Liver (tissue), 8 donors: ENCODE measurements at regions not wholly inside any gene's neighbourhood (a gene's known extent, or its start where the extent isn't known, plus 50 kb on each side); places are given as distances from the start of the nearest gene placed in this dataset.

Experiments
- DNase-seq: peaks from one replicate; pipeline ENCODE4 v3.0.0-alpha.2; 2017; ENCODE audit warnings: low spot score
- H3K27ac ChIP-seq, 2 donors: one replicate each; pipeline ENCODE4 v1.7.0; 2013; ENCODE audit warnings: inconsistent platforms in 2 of 2, low read length in 2 of 2, control low read depth in 1 of 2, low read depth in 1 of 2, mild to moderate bottlenecking in 1 of 2
- H3K27me3 ChIP-seq, 4 donors: one replicate each; pipeline versions ENCODE4 v1.6.1 to v1.7.0; 2013; ENCODE audit warnings: low read length in 3 of 4, inconsistent platforms in 1 of 4, mild to moderate bottlenecking in 1 of 4, moderate library complexity in 1 of 4; ENCODE audit not compliant: control insufficient read depth in 4 of 4, insufficient read depth in 4 of 4
- H3K36me3 ChIP-seq, 4 donors: one replicate each; pipeline versions ENCODE4 v1.6.1 to v1.7.0; 2013; ENCODE audit warnings: low read length in 3 of 4, mild to moderate bottlenecking in 3 of 4, low read depth in 1 of 4, moderate library complexity in 1 of 4; ENCODE audit not compliant: control insufficient read depth in 4 of 4, insufficient read depth in 3 of 4
- H3K4me1 ChIP-seq, 4 donors: one replicate each; pipeline versions ENCODE4 v1.6.1 to v1.7.0; 2013; ENCODE audit warnings: low read length in 3 of 4, mild to moderate bottlenecking in 3 of 4, moderate library complexity in 1 of 4; ENCODE audit not compliant: control insufficient read depth in 4 of 4, insufficient read depth in 4 of 4
- H3K4me3 ChIP-seq, 3 donors: one replicate each; pipeline versions ENCODE4 v1.6.1 to v1.7.0; 2013; ENCODE audit warnings: low read length in 3 of 3, control low read depth in 1 of 3, low read depth in 1 of 3, mild to moderate bottlenecking in 1 of 3
- H3K9ac ChIP-seq, 2 donors: one replicate each; pipeline ENCODE4 v1.7.0; 2013; ENCODE audit warnings: low read length in 2 of 2, mild to moderate bottlenecking in 2 of 2, moderate library complexity in 2 of 2, control low read depth in 1 of 2, low read depth in 1 of 2
- H3K9me3 ChIP-seq, 4 donors: one replicate each; pipeline versions ENCODE4 v1.6.1 to v1.7.0; 2013; ENCODE audit warnings: low read length in 3 of 4; ENCODE audit not compliant: control insufficient read depth in 4 of 4
- EGR1 ChIP-seq, 2 donors: IDR thresholded peaks; 2 replicates each; pipeline ENCODE4 v1.6.1; 2016 to 2018; ENCODE audit warnings: antibody characterized with exemption in 2 of 2, low read depth in 2 of 2
- FOXA1 ChIP-seq: IDR thresholded peaks from 2 replicates; pipeline ENCODE4 v1.6.1; 2016; ENCODE audit warnings: antibody characterized with exemption
- FOXA2 ChIP-seq: IDR thresholded peaks from 2 replicates; pipeline ENCODE4 v1.6.1; 2016; ENCODE audit warnings: antibody characterized with exemption
- GABPA ChIP-seq, 2 donors: IDR thresholded peaks in 1 of 2; conservative IDR thresholded peaks in 1 of 2; 2 replicates each; pipeline ENCODE4 v1.6.1; 2016; ENCODE audit warnings: antibody characterized with exemption in 2 of 2, mild to moderate bottlenecking in 1 of 2, moderate library complexity in 1 of 2
- HNF4A ChIP-seq, 2 donors: conservative IDR thresholded peaks; 2 replicates each; pipeline ENCODE4 v1.6.1; 2016; ENCODE audit warnings: antibody characterized with exemption in 2 of 2, mild to moderate bottlenecking in 2 of 2
- HNF4G ChIP-seq: IDR thresholded peaks from 2 replicates; pipeline ENCODE4 v1.6.1; 2016; ENCODE audit warnings: antibody characterized with exemption
- JUND ChIP-seq, 2 donors: IDR thresholded peaks; 2 replicates each; pipeline ENCODE4 v1.6.1; 2016; ENCODE audit warnings: antibody characterized with exemption in 2 of 2
- NR2F2 ChIP-seq: IDR thresholded peaks from 2 replicates; pipeline ENCODE4 v1.6.1; 2016; ENCODE audit warnings: antibody characterized with exemption
- RAD21 ChIP-seq, 2 donors: IDR thresholded peaks; 2 replicates each; pipeline ENCODE4 v1.6.1; 2016; ENCODE audit warnings: antibody characterized with exemption in 2 of 2, mild to moderate bottlenecking in 2 of 2
- RXRA ChIP-seq, 2 donors: IDR thresholded peaks; 2 replicates each; pipeline ENCODE4 v1.6.1; 2017 to 2018; ENCODE audit warnings: antibody characterized with exemption in 2 of 2, mild to moderate bottlenecking in 1 of 2
- SP1 ChIP-seq: IDR thresholded peaks from 2 replicates; pipeline ENCODE4 v1.6.1; 2018; ENCODE audit warnings: antibody characterized with exemption, mild to moderate bottlenecking
- TAF1 ChIP-seq: conservative IDR thresholded peaks from 2 replicates; pipeline ENCODE4 v1.6.1; 2016; ENCODE audit warnings: antibody characterized with exemption, mild to moderate bottlenecking
- YY1 ChIP-seq: IDR thresholded peaks from 2 replicates; pipeline ENCODE4 v1.6.1; 2016; ENCODE audit warnings: antibody characterized with exemption, mild to moderate bottlenecking
- WGBS: extraction: QIAGEN DNeasy Blood & Tissue Kit; methylation state at CpG from one replicate; pipeline ENCODE4 v1.1.7; 2013; 5-methylcytosine and 5-hydroxymethylcytosine counted together
- TF ChIP-seq, protein P1 (sequence below): IDR thresholded peaks from 2 replicates; pipeline ENCODE4 v1.6.1; 2016; ENCODE audit warnings: antibody characterized with exemption, mild to moderate bottlenecking
- TF ChIP-seq, protein P2 (sequence below): fragments of 150-350 bp; IDR thresholded peaks from 2 replicates; pipeline ENCODE4 v1.5.1; 2017; ENCODE audit warnings: improper control_type of control experiment, low read depth, low read length; ENCODE audit not compliant: missing input control
- TF ChIP-seq, protein P3 (sequence below): IDR thresholded peaks from 2 replicates; pipeline ENCODE4 v1.6.1; 2016; ENCODE audit warnings: antibody characterized with exemption
- TF ChIP-seq, protein P4 (sequence below): IDR thresholded peaks from 2 replicates; pipeline ENCODE4 v1.6.1; 2016; ENCODE audit warnings: antibody characterized with exemption
- TF ChIP-seq, protein P5 (sequence below): IDR thresholded peaks from 2 replicates; pipeline ENCODE4 v1.6.1; 2016; ENCODE audit warnings: antibody characterized with exemption
- donor health status: healthy.
- donor health status: healthy.
- donor health status: healthy.
- donor health status: healthy.
- donor health status: healthy.

DNA sequence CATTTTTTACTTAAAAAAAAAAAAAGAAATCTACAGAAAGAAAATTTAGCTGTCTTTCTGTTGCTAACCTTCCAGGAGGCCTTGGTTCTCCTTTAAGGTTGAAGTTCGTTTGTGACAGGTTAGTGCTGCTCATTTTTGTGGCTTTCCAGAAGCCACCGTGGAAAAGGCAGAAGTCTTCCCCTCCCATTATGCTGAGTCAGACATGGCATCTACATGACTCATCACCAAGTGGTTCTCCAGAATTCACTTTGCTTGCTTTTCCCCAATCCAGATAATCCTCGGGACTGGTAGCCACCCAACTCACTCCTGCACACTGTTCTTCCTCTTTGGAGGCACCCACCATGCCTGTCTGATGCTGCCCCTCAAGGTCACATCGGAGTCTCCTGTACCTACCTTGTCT, 228.7 kb downstream of the PIK3C3 start (continued):
- TF ChIP-seq, protein P1, sequence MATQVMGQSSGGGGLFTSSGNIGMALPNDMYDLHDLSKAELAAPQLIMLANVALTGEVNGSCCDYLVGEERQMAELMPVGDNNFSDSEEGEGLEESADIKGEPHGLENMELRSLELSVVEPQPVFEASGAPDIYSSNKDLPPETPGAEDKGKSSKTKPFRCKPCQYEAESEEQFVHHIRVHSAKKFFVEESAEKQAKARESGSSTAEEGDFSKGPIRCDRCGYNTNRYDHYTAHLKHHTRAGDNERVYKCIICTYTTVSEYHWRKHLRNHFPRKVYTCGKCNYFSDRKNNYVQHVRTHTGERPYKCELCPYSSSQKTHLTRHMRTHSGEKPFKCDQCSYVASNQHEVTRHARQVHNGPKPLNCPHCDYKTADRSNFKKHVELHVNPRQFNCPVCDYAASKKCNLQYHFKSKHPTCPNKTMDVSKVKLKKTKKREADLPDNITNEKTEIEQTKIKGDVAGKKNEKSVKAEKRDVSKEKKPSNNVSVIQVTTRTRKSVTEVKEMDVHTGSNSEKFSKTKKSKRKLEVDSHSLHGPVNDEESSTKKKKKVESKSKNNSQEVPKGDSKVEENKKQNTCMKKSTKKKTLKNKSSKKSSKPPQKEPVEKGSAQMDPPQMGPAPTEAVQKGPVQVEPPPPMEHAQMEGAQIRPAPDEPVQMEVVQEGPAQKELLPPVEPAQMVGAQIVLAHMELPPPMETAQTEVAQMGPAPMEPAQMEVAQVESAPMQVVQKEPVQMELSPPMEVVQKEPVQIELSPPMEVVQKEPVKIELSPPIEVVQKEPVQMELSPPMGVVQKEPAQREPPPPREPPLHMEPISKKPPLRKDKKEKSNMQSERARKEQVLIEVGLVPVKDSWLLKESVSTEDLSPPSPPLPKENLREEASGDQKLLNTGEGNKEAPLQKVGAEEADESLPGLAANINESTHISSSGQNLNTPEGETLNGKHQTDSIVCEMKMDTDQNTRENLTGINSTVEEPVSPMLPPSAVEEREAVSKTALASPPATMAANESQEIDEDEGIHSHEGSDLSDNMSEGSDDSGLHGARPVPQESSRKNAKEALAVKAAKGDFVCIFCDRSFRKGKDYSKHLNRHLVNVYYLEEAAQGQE: no peak

DNA sequence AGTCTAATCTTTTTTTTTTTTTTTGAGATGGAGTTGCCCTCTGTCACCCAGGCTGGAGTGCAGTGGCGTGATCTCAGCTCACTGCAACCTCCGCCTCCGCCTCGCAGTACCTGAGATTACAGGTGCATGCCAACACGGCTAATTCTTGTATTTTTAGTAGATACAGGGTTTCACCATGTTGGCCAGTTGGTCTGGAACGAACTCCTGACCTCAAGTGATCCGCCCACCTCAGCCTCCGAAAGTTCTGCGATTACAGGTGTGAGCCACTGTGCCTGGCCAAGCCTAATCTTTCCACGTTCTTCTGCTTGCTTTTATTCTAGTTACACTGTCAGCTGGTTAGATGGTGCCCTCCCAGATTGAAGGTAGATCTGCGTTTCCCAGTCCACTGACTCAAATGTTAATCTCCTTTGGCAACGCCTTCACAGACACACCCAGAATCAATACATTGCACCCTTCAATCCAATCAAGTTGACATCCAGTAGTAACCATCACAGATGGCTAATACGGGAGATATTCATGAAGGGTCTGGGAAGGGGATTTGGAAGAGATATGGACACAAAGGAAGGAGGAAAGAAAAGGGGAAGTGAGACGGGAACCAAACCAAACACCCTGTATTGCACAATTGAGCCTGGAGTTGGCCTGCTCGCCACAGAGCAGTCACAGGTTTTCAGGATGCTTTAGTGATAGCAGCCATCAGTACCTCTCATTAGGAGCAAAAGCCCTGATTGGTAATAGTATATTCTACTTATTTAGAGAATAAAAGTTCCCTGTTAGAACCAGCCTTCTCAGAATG, 229.8 kb downstream of the PIK3C3 start:
- H3K9me3 ChIP-seq: peaks cover 0 to 3% (median 0%) of the 10 kb centered on the region in 4 donors
- no peak overlapping the region for H3K4me3 ChIP-seq
- 89% methylated on average over 15 of the region's 15 CpGs for WGBS

DNA sequence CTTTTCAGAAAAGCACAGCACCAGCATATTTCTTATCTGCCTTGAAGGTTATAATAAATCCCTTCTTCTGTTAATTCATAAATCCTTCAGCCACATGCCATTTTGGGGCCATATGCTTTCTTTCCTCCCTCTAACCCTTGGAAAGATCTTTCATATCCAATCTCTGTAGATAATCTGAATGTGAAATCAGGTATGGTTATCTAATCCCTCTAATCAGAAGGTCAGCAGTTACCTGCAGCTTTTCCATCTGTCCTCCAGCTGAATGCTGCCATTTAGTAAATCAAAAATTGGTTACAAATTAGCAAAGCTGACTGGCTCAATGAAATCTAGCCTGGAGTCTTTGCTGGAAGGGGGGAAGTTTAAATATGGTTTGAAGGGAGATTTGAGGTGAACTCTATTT, 230.5 kb downstream of the PIK3C3 start:
- Histone ChIP-seq H3K4me3 (no peak overlapping the region), H3K36me3 (peaks cover 0 to 8% (median 0%) of the 10 kb centered on the region in 4 donors), H3K9ac (no peak overlapping the region), H3K27ac (no peak overlapping the region), H3K9me3 (peaks cover 0 to 3% (median 0%) of the 10 kb centered on the region in 4 donors), H3K27me3 (no peaks in the 10 kb centered on the region), H3K4me1 (no peaks in the 10 kb centered on the region)
- DNase-seq: no peak
- TF ChIP-seq SP1: no peak
- TF ChIP-seq, protein P2, sequence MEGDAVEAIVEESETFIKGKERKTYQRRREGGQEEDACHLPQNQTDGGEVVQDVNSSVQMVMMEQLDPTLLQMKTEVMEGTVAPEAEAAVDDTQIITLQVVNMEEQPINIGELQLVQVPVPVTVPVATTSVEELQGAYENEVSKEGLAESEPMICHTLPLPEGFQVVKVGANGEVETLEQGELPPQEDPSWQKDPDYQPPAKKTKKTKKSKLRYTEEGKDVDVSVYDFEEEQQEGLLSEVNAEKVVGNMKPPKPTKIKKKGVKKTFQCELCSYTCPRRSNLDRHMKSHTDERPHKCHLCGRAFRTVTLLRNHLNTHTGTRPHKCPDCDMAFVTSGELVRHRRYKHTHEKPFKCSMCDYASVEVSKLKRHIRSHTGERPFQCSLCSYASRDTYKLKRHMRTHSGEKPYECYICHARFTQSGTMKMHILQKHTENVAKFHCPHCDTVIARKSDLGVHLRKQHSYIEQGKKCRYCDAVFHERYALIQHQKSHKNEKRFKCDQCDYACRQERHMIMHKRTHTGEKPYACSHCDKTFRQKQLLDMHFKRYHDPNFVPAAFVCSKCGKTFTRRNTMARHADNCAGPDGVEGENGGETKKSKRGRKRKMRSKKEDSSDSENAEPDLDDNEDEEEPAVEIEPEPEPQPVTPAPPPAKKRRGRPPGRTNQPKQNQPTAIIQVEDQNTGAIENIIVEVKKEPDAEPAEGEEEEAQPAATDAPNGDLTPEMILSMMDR: no peak
- TF ChIP-seq EGR1 (IDR thresholded peaks at IDR 0.05; ENCODE audit: low read depth in 2 of 2): no peak
- no peak for TF ChIP-seq FOXA1
- TF ChIP-seq YY1: no peak
- TF ChIP-seq, protein P3, sequence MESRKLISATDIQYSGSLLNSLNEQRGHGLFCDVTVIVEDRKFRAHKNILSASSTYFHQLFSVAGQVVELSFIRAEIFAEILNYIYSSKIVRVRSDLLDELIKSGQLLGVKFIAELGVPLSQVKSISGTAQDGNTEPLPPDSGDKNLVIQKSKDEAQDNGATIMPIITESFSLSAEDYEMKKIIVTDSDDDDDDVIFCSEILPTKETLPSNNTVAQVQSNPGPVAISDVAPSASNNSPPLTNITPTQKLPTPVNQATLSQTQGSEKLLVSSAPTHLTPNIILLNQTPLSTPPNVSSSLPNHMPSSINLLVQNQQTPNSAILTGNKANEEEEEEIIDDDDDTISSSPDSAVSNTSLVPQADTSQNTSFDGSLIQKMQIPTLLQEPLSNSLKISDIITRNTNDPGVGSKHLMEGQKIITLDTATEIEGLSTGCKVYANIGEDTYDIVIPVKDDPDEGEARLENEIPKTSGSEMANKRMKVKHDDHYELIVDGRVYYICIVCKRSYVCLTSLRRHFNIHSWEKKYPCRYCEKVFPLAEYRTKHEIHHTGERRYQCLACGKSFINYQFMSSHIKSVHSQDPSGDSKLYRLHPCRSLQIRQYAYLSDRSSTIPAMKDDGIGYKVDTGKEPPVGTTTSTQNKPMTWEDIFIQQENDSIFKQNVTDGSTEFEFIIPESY: no peak
- TF ChIP-seq JUND (IDR thresholded peaks at IDR 0.05): no peak
- TF ChIP-seq RXRA (IDR thresholded peaks at IDR 0.05): no peak
- no peak for TF ChIP-seq TAF1
- no peak for TF ChIP-seq NR2F2
- TF ChIP-seq, protein P4, sequence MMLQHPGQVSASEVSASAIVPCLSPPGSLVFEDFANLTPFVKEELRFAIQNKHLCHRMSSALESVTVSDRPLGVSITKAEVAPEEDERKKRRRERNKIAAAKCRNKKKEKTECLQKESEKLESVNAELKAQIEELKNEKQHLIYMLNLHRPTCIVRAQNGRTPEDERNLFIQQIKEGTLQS: no peak
- no peak for TF ChIP-seq RAD21 (IDR thresholded peaks at IDR 0.05)
- no peak for TF ChIP-seq HNF4A (conservative IDR thresholded peaks at IDR 0.05)
- TF ChIP-seq, protein P5, sequence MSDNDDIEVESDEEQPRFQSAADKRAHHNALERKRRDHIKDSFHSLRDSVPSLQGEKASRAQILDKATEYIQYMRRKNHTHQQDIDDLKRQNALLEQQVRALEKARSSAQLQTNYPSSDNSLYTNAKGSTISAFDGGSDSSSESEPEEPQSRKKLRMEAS: no peak
- no peak for TF ChIP-seq FOXA2
- no peak for TF ChIP-seq GABPA (IDR thresholded peaks at IDR 0.05 in 1 of 2, conservative IDR thresholded peaks at IDR 0.05 in 1 of 2)
- TF ChIP-seq, protein P1: no peak
- TF ChIP-seq HNF4G: no peak

More for the DNA sequence above, 229.8 kb downstream of the PIK3C3 start:
- Histone ChIP-seq H3K27ac (no peak overlapping the region), H3K36me3 (peaks cover 0 to 8% (median 0%) of the 10 kb centered on the region in 4 donors), H3K4me1 (no peaks in the 10 kb centered on the region), H3K9ac (no peak overlapping the region), H3K27me3 (no peaks in the 10 kb centered on the region)
- DNase-seq: no peak
- no peak for TF ChIP-seq SP1
- no peak for TF ChIP-seq JUND (IDR thresholded peaks at IDR 0.05)
- TF ChIP-seq RXRA (IDR thresholded peaks at IDR 0.05): no peak
- no peak for TF ChIP-seq FOXA1
- no peak for TF ChIP-seq NR2F2
